GM20000 (cell line): ENCODE measurements at regions not wholly inside any gene's neighbourhood (a gene's known extent, or its start where the extent isn't known, plus 50 kb on each side); places are given as distances from the start of the nearest gene placed in this dataset.

Source experiments
- DNase-seq: peaks from one replicate; pipeline ENCODE4 v3.0.0; 2012; ENCODE audit warnings: low spot score
- CTCF ChIP-seq: IDR thresholded peaks from 2 replicates; pipeline ENCODE4 v1.5.1; 2012; ENCODE audit warnings: mild to moderate bottlenecking, control low read depth; ENCODE audit errors: extremely low read depth, missing control alignments

GRCh38 chr11:92138296-92138695 lies 86.3 kb upstream of the FAT3 start:
- TF ChIP-seq CTCF = no peak
- no peak for DNase-seq

GRCh38 chr11:92137747-92138146 lies 86.9 kb upstream of the FAT3 start:
- TF ChIP-seq CTCF = no peak
- DNase-seq = no peak

GRCh38 chr11:92136797-92137196 lies 87.8 kb upstream of the FAT3 start:
- no peak for TF ChIP-seq CTCF
- no peak for DNase-seq

- TF ChIP-seq CTCF = no peak
- DNase-seq = no peak
Measured at GRCh38 chr11:92131289-92131865, 93.2 kb upstream of the FAT3 start.

- TF ChIP-seq CTCF = no peak
- no peak for DNase-seq
Measured at GRCh38 chr11:92130421-92130831, 94.2 kb upstream of the FAT3 start.

- no peak for DNase-seq
- TF ChIP-seq CTCF = no peak
Measured at GRCh38 chr11:92129811-92130210, 94.8 kb upstream of the FAT3 start.

- TF ChIP-seq CTCF = no peak
- DNase-seq = no peak
Measured at GRCh38 chr11:92128026-92128425, 96.6 kb upstream of the FAT3 start.
